ENCODE measurements at regions not wholly inside any gene's neighbourhood (a gene's known extent, or its start where the extent isn't known, plus 50 kb on each side); places are given as distances from the start of the nearest gene placed in this dataset.

GRCh38 chr13:69567514-69567913 lies 540.1 kb upstream of the ATXN8OS start:
- no peak for DNase-seq

DNA sequence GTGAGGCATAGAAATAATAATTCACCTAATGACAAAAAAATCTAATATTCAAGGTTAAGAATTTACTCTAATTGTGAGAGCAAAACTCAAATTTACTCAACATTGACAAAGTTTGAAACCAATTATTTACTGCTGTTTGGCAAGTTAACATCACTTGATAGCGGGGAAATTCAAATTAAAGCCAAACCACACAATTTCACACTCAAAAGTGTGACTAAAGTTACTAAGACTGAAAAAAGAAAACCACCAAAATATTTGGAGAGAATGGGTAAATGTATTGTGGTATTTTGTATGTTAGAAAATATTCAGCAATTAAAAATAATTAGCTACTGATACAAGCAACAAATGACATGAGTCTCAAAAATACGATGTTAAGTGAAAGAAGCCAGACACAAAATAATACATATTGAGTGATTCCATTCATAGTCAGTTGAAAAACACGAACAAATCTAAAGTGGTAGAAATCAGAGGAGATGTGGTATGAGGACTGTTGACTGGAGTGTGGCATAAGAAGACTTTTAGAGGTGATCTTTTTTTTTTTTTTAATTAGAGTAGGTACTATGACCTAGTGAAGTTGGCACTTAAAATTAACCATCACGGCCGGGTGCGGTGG lies 541.4 kb upstream of the ATXN8OS start:
- no peak for DNase-seq

GRCh38 chr13:69565334-69565733 lies 542.3 kb upstream of the ATXN8OS start:
- no peak for DNase-seq

DNA sequence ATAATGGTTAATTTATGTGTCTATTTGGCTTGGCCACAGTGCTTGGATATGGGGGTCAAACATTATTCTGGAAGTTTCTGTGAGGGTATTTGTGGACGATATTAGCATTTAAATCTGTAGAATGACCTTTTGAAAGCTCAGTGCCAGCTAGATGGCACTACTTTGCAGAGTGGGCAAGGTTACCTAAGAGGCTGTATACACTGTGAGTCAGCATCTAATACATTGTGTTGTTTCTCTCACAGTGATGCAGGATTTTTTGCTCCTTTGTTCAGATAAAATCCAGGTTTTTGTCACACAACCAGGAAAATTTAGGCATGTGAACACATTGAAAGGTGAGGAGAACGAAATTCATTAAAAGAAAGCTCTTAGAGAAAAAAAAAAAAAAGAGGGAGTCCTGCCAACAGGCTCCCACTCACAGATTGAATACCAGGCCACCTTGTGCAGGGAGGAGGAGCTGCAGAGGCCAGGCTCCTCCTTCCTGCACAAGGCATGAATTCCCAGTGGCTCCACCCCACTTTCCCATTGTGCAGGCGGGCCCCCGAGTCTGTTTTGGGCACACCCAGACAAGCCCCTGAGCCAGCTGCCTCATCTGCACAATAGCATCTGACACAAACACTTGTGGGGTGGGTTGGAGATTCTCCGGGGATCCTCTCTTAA lies 551.0 kb upstream of the ATXN8OS start:
- DNase-seq, result no peak

- peak; percentile 32 for DNase-seq
Measured at GRCh38 chr13:69553976-69554375, 553.6 kb upstream of the ATXN8OS start.

DNA sequence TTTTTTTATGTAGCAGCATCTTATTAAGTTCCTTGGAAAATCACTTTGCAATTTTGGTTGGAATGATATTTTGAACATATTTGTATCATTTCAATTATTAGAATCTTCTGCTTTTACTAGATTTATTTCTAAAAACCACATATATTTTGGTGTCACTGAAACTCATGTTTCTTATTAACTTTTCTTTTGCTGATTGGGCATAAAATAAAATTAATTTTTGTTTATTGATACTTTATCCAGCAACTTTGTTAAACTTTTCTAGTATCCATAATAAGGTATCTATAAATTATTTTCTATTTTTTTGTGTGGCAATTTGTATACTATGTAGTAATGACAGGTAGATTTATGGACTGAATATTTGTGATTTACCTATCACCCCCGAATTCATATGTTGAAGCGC lies 556.4 kb upstream of the ATXN8OS start:
- DNase-seq, result no peak

DNA sequence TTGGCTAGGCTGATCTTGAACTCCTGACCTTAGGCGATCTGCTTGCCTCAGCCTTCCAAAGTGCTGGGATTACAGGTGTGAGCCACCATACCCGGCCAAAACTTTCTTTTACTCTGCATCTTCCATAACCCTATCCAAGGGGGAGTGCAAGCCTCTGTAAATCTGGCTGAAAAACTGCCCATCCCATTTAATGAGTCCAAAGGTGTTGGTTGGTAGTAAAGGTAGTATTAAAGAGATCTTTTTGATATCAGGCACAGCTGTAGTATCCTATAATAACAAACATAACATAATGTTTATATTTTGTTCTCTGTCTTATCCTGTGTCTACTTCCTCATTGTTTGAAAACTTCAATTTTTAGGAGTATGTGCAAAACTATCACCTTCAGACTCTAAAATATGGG lies 559.8 kb upstream of the ATXN8OS start:
- no peak for DNase-seq

DNA sequence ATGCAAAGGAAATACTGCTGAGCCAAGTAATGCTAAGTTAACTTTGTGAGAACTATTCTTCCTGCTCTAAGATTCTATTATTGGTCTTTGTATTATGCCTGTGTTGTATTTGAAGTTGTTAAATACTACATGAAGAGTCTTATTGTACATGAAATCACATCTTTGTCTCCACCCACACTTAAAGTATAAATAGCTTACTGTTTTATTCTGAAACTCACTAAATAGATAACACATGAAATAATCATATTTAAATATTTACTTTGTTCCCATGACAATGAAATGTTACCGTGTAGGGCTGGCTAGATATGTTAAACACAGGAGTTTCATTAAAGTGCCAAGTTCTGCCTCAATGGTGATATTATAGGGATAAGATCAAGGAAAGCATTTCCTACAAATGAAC lies 562.1 kb upstream of the ATXN8OS start:
- no peak for DNase-seq

DNA sequence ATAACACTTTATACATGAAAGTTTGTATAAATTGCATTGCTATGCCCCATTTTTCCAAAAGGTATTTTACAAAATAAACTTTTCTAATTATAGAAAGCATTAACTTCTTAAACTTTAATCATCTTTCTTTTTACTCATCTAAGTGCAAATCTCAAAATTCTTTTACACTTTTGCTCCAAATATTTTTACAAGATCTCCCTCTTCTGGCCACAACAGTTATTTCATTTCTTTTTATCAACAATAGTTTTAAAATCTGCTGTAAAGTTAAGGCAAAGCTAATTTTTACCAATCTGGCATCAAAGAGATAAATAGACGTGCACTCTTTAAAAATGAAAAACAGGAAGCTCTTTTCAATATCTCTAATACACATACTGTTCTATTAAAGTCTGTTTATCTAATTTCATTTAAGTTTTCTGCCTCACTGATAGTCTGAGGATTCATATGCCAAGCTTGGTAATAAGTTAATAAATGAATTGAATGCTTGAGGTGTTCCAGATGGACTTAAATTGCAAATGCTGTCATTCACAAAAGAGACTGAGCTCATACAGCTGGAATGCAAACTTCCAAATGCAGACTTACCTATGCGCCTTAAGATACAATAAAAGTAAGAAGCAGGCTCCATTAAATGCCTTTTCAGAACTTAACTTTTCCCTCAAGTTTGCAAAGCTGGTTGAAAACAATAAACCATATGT lies 583.0 kb upstream of the ATXN8OS start:
- DNase-seq, result peak; percentile 28

GRCh38 chr13:69496981-69497380 lies 610.6 kb upstream of the ATXN8OS start:
- no peak for DNase-seq

DNA sequence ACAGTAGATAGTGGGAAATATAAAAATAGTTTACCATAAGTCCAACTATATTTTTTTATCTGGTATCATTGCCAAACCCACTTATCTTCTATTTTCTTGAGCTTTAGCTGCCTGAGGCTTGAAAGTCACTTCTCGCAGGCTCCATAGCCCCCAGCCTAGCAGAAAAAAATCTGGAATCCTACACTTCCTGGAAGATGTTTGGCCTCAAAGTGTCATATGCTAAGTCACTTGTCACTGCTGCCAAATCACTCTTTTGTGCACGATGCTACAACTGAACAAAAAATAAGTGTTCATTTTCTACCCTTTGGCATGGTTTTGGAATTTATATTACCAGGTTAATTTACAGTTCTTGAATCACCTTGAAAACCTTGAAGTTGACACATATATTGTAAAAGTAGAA lies 612.5 kb upstream of the ATXN8OS start:
- no peak for DNase-seq

DNA sequence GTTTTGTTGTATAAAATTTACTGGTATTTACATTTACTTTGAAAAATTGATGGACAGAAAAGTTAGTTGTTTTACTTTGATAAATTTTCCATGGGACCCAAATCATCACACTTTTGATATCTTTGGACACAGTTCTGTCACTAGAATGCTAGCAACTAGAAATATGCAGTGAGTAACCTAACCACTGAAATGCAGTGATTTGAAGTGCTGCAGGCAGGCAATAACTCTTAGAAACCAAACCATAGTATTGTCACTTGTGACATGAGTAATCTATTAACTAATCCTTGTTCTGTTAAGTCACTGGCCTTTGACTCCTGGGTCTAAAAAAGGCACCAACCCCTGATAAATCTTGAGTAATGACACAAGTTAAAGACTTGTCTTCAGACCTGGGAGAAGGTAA lies 620.0 kb upstream of the ATXN8OS start:
- DNase-seq, result no peak

GRCh38 chr13:69485991-69486592 lies 621.5 kb upstream of the ATXN8OS start:
- no peak for DNase-seq

- no peak for DNase-seq
Measured at GRCh38 chr13:69477451-69477850, 630.2 kb upstream of the ATXN8OS start.

DNA sequence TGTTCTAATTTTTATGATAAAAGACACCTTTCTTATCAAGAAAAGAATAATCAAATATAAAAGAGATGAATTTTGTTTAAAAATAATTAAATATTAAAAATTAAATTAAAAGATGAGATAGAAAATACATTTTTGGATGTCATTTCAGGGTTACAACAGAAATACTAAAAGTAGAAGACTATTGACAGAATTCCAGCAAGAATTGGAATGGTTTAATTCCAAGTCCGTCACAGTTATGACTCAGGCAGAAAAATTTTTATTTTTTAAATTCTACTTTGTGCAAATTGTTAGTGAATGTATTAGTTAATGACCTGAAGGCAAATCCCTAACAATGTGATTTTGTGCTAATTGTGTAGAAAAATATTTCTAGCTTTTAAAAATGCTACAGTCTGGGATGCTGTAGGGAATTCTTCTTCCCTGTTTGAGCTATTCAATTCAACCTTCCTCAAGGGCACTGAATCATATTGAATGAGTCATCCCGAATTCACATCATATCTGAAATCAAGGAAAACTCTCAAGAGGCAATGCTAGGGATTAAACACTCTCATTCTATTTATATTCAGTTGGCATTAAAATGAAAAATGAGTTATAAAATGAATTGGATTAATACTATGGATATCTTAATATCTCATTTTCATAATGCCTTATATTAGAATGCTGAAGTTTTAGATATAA lies 633.5 kb upstream of the ATXN8OS start:
- peak; percentile 13 for DNase-seq

DNA sequence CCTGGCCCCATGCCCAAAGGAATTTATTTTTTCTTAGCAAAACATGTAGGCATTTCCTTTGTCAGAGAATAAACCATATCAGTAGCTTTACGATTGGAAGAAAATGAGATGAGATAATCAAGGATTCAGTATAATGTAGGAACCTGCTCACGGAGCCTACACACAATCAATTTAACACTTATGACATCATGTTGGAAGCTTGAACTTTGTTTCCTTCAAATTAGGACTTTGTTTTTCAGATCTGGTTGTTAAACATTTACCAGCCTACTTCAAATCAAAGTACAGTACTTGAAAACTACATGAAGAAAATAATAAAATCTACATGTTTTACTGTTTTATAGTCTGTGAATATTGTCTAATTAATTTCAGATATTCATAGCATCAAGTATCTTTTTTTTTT lies 639.0 kb upstream of the ATXN8OS start:
- DNase-seq, result no peak

GRCh38 chr13:69461397-69461796 lies 646.2 kb upstream of the ATXN8OS start:
- DNase-seq, result peak; percentile 45

DNA sequence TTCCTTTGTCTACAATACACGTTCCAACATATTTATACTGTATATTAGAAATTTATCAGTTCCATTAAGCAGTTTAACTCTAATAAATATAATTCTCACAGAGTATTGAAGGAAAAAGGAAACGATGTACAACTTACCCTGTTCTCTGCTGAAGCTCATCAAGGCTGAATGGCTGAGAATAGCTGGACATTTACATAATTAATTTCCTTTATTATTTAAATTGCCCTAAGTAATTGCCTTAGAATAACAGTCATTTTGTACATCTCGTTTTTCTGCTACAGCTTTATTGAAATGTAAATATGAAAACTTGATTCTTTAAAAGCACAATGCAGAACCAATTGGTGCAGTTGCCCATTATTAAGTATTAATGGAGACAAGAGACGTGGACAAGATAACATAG lies 648.3 kb upstream of the ATXN8OS start:
- DNase-seq, result no peak

DNA sequence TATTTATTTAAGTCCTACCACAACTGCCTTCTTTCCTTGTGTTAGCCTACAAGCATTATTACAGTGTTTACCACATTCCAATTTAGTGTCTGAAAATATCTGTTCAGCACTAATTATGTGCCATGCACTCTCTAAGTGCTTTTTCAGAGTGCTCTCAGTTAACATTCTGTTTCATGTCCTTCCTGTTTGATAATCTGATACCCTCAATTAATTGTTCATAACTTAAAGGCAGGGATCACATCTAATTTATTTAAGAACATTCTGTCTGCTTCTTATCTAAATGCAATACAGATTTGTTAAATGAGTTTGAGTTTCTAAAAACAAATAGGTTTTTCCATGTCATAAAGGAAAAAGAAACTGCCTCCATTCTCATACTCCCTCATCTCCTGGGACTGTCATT lies 649.6 kb upstream of the ATXN8OS start:
- DNase-seq, result no peak

DNA sequence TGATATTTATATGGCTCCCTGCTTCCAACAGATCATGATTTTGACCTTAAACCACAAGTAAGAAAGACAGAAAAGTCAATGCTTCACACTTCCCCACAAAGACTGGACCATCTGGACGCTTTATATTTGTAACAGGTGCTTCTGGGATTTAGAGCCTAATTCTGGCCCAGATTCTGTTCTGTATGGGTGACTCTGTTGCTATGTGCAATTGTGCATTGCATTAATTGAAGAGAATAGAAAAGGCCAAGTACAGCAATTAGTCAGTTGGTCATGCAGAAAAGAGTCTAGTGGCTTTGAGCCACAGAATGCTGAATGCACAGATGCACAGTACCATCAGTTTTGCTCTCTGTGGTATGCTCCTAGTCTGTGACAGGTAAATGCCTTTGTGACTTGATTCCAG lies 657.4 kb upstream of the ATXN8OS start:
- peak; percentile 64 for DNase-seq

DNA sequence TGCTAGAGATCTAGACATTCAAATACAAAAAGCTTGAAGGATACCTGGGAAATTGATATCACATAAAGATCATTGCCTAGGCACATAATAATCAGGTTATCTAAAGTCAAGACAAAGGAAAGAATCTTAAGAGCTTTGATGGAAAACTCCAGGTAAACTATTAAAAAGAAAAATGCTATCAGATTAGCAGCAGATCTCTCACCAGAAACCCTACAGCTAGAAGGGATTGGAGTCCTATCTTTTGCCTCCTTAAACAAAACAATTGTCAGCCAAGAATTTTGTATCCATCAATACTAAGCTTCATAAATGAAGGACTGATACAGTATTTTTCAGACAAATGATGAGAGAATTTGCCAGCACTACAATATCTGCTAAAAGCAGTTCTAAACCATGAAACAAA lies 682.4 kb upstream of the ATXN8OS start:
- no peak for DNase-seq

GRCh38 chr13:69423844-69424243 lies 683.8 kb upstream of the ATXN8OS start:
- no peak for DNase-seq

- no peak for DNase-seq
Measured at GRCh38 chr13:69418319-69418718, 689.3 kb upstream of the ATXN8OS start.

- DNase-seq, result no peak
Measured at GRCh38 chr13:69410761-69411160, 696.9 kb upstream of the ATXN8OS start.

All from eye (tissue), 1 donor.